A549 (cell line): ENCODE measurements at regions not wholly inside any gene's neighbourhood (a gene's known extent, or its start where the extent isn't known, plus 50 kb on each side); places are given as distances from the start of the nearest gene placed in this dataset.

Experiments
- ATAC-seq, 2 experiments: fragments of 200-7000 bp in 1 of 2; fragments of >200 bp in 1 of 2; cut with Nextera tagmentation in 1 of 2; cut with Tn5 transposase in 1 of 2; 3 replicates each; pipeline versions ENCODE4 v1.8.0 to v1.9.1; 2018 to 2020; ENCODE audit warnings: mild to moderate bottlenecking in 1 of 2, moderate library complexity in 1 of 2
- CTCF ChIA-PET: fragments of 300-600 bp; sonication (Branson Sonifier 250); formaldehyde crosslinking; extraction: SDS; loops from one replicate; lab custom pipeline; 2021; ENCODE audit warnings: antibody characterized with exemption, inconsistent platforms; lab: Yijun Ruan, JAX
- POLR2A ChIA-PET: fragments of 350-600 bp; formaldehyde crosslinking; extraction: SDS; loops from one replicate; lab custom pipeline; 2021; ENCODE audit warnings: antibody characterized with exemption, inconsistent platforms; lab: Yijun Ruan, JAX
- DNase-seq, 2 experiments: peaks; one replicate each; pipeline versions ENCODE4 v3.0.0 to v3.0.0-alpha.2; 2011 to 2016; ENCODE audit warnings: low read depth in 1 of 2, low spot score in 1 of 2
- FAIRE-seq: peaks from 2 replicates; lab custom pipeline; 2011; peaks lifted over from hg19 to GRCh38; lab: Jason Lieb, UNC
- H3K27ac ChIP-seq, 2 experiments: fragments of >200 bp; sonication (Bioruptor Twin); formaldehyde crosslinking; 3 replicates each; pipeline ENCODE4 v1.5.1; 2016 to 2017
- H3K4me1 ChIP-seq: fragments of >200 bp; sonication (Bioruptor Twin); formaldehyde crosslinking; 3 replicates; pipeline ENCODE4 v1.6.1; 2016
- H3K4me2 ChIP-seq: fragments of >200 bp; sonication (Bioruptor Twin); formaldehyde crosslinking; 3 replicates; pipeline ENCODE4 v1.6.1; 2016
- H3K4me3 ChIP-seq: fragments of >200 bp; sonication (Bioruptor Twin); formaldehyde crosslinking; 3 replicates; pipeline ENCODE4 v1.5.1; 2016
- H3K9me3 ChIP-seq: fragments of >200 bp; sonication (Bioruptor Twin); formaldehyde crosslinking; 3 replicates; pipeline ENCODE4 v1.6.1; 2016
- BHLHE40 ChIP-seq: IDR thresholded peaks from 2 replicates; pipeline ENCODE4 v1.6.1; 2012; ENCODE audit warnings: low read depth, low read length, inconsistent platforms
- CBX2 ChIP-seq: fragments of 200-600 bp; sonication (generic); IDR thresholded peaks from 2 replicates; pipeline ENCODE4 v1.6.1; 2016; ENCODE audit warnings: low read depth, mild to moderate bottlenecking, borderline replicate concordance
- CBX8 ChIP-seq: fragments of 200-600 bp; sonication (generic); IDR thresholded peaks from 2 replicates; pipeline ENCODE4 v1.6.1; 2016
- E2F6 ChIP-seq: IDR thresholded peaks from 2 replicates; pipeline ENCODE4 v1.6.1; 2012; ENCODE audit warnings: low read depth, borderline replicate concordance
- FOXS1 ChIP-seq: fragments of 250-450 bp; sonication (Bioruptor Pico); IDR thresholded peaks from 2 replicates; pipeline ENCODE4 v1.5.0; 2020; ENCODE audit warnings: mild to moderate bottlenecking, moderate library complexity
- GATA3 ChIP-seq: IDR thresholded peaks from 2 replicates; pipeline ENCODE4 v1.6.1; 2012; ENCODE audit warnings: borderline replicate concordance
- HES2 ChIP-seq: fragments of >200 bp; sonication (Bioruptor Twin); formaldehyde crosslinking; IDR thresholded peaks from 2 replicates; pipeline ENCODE4 v1.6.1; 2016
- HOXA7 ChIP-seq: fragments of 250-450 bp; sonication (Bioruptor Pico); IDR thresholded peaks from 2 replicates; pipeline ENCODE4 v1.5.0; 2020; ENCODE audit warnings: mild to moderate bottlenecking, moderate library complexity
- HOXB5 ChIP-seq: fragments of 250-450 bp; sonication (Bioruptor Pico); IDR thresholded peaks from 2 replicates; pipeline ENCODE4 v1.5.0; 2020; ENCODE audit warnings: mild to moderate bottlenecking, moderate library complexity
- JUN ChIP-seq, 2 experiments: fragments of >200 bp; sonication (Bioruptor Twin); formaldehyde crosslinking; IDR thresholded peaks; 2 replicates in 1 of 2; 3 replicates in 1 of 2; pipeline ENCODE4 v1.6.1; 2016 to 2017
- KDM1A ChIP-seq: fragments of 200-600 bp; sonication (generic); IDR thresholded peaks from 2 replicates; pipeline ENCODE4 v1.6.1; 2016; ENCODE audit warnings: low read depth, mild to moderate bottlenecking
- KDM5A ChIP-seq: fragments of 200-600 bp; sonication (generic); IDR thresholded peaks from 2 replicates; pipeline ENCODE4 v1.6.1; 2016; ENCODE audit warnings: antibody characterized with exemption, mild to moderate bottlenecking
- MAX ChIP-seq: IDR thresholded peaks from 2 replicates; pipeline ENCODE4 v1.6.1; 2012
- MAZ ChIP-seq: fragments of 150-350 bp; IDR thresholded peaks from 2 replicates; pipeline ENCODE4 v1.6.1; 2014; ENCODE audit warnings: antibody characterized with exemption, low read depth, low read length, borderline replicate concordance
- NPAS2 ChIP-seq: fragments of 250-450 bp; sonication (Bioruptor Pico); IDR thresholded peaks from 2 replicates; pipeline ENCODE4 v1.8.0; 2022; ENCODE audit warnings: mild to moderate bottlenecking, moderate library complexity, borderline replicate concordance
- NR3C1 ChIP-seq: fragments of >200 bp; sonication (Bioruptor Twin); formaldehyde crosslinking; IDR thresholded peaks from 3 replicates; pipeline ENCODE4 v1.6.1; 2017
- POLR2AphosphoS2 ChIP-seq: conservative IDR thresholded peaks from 2 replicates; pipeline ENCODE4 v1.6.1; 2012; ENCODE audit warnings: low read length, improper control_type of control experiment, inconsistent platforms
- RAD21 ChIP-seq, 2 experiments: fragments of >200 bp in 1 of 2; sonication (Bioruptor Twin) in 1 of 2; formaldehyde crosslinking in 1 of 2; IDR thresholded peaks in 1 of 2; conservative IDR thresholded peaks in 1 of 2; 2 replicates in 1 of 2; 3 replicates in 1 of 2; pipeline ENCODE4 v1.6.1; 2012 to 2018; ENCODE audit warnings: inconsistent platforms in 1 of 2
- RCOR1 ChIP-seq: fragments of 150-350 bp; IDR thresholded peaks from 2 replicates; pipeline ENCODE4 v1.6.1; 2014; ENCODE audit warnings: antibody characterized with exemption, low read length, low read depth
- REST ChIP-seq: fragments of 200-600 bp; sonication (generic); IDR thresholded peaks from 2 replicates; pipeline ENCODE4 v1.6.1; 2016; ENCODE audit warnings: antibody characterized with exemption, mild to moderate bottlenecking, moderate library complexity
- RNF2 ChIP-seq: fragments of 200-600 bp; sonication (generic); IDR thresholded peaks from 2 replicates; pipeline ENCODE4 v1.6.1; 2016; ENCODE audit warnings: low read depth, mild to moderate bottlenecking, antibody characterized with exemption, moderate library complexity, borderline replicate concordance
- SREBF2 ChIP-seq: fragments of 450-650 bp; IDR thresholded peaks from 2 replicates; pipeline ENCODE4 v1.6.1; 2014; ENCODE audit warnings: mild to moderate bottlenecking, moderate library complexity
- USF2 ChIP-seq: fragments of 450-650 bp; IDR thresholded peaks from 2 replicates; pipeline ENCODE4 v1.6.1; 2014; ENCODE audit warnings: antibody characterized with exemption
- ZNF302 ChIP-seq: fragments of 250-450 bp; sonication (Bioruptor Pico); IDR thresholded peaks from 2 replicates; pipeline ENCODE4 v1.9.0; 2021; ENCODE audit warnings: inconsistent platforms, mild to moderate bottlenecking, moderate library complexity
- WGBS: methylation state at CpG from one replicate; pipeline ENCODE4 v1.1.6; 2017; ENCODE audit errors: missing lambda C conversion rate; 5-methylcytosine and 5-hydroxymethylcytosine counted together

- TF ChIP-seq MAZ = no peak
Measured at GRCh38 chr6:102355578-102355977, 962.1 kb downstream of the GRIK2 start (continued).

GRCh38 chr6:102352552-102352951, 959.0 kb downstream of the GRIK2 start:
- ChIA-PET POLR2A (no interaction called here), CTCF (no interaction called here)
- Histone ChIP-seq H3K4me3 (no peak overlapping the region), H3K4me2 (no peak overlapping the region), H3K27ac (no peak overlapping the region), H3K4me1 (no peaks in the 10 kb centered on the region), H3K9me3 (no peaks in the 10 kb centered on the region)
- ATAC-seq = no peak
- no peak for FAIRE-seq
- TF ChIP-seq BHLHE40 (no peak), ZNF302 (CRISPR knock-in tag) (no peak), KDM1A (no peak), RNF2 (no peak), CBX2 (no peak), HOXB5 (CRISPR knock-in tag) (no peak), CBX8 (no peak), NR3C1 (no peak), KDM5A (no peak), RCOR1 (no peak), E2F6 (no peak)
- 25% methylated on average over 5 of the region's 5 CpGs for WGBS
- DNase-seq = no peak

GRCh38 chr6:102344769-102345168, 951.3 kb downstream of the GRIK2 start:
- POLR2A ChIA-PET = no interaction called here
- H3K27ac ChIP-seq = no peak overlapping the region
- no peaks in the 10 kb centered on the region for H3K9me3 ChIP-seq
- no peak overlapping the region for H3K4me2 ChIP-seq
- no peak for FAIRE-seq
- no peak overlapping the region for H3K4me3 ChIP-seq
- no peaks in the 10 kb centered on the region for H3K4me1 ChIP-seq
- TF ChIP-seq NPAS2 (CRISPR knock-in tag) = no peak
- no peak for TF ChIP-seq FOXS1 (CRISPR knock-in tag)
- no peak for TF ChIP-seq GATA3
- no peak for TF ChIP-seq SREBF2
- no peak for TF ChIP-seq HOXA7 (CRISPR knock-in tag)
- no peak for TF ChIP-seq REST
- TF ChIP-seq RNF2 = no peak
- TF ChIP-seq USF2 = 0 out of 2 replicates have a peak, but pooled peaks have one; percentile 5
- TF ChIP-seq, all 56 proteins: peak for 1
- no peak for DNase-seq
- CTCF ChIA-PET = no interaction called here
- no peak for ATAC-seq
- 14% methylated on average over 2 of the region's 2 CpGs for WGBS

- no peaks in the 10 kb centered on the region for H3K4me1 ChIP-seq
- ATAC-seq (no peak), DNase-seq (no peak), FAIRE-seq (no peak)
- no peak overlapping the region for H3K4me2 ChIP-seq
- TF ChIP-seq POLR2AphosphoS2 = no peak
- no peak for TF ChIP-seq CBX2
- TF ChIP-seq HES2 = no peak
- no peak for TF ChIP-seq NPAS2 (CRISPR knock-in tag)
- TF ChIP-seq HOXB5 (CRISPR knock-in tag) = no peak
- TF ChIP-seq MAX = no peak
- TF ChIP-seq RAD21 (conservative IDR thresholded peaks at IDR 0.05 in 1 of 2, IDR thresholded peaks at IDR 0.05 in 1 of 2) = no peak
- no peak for TF ChIP-seq JUN (IDR thresholded peaks at IDR 0.05)
- TF ChIP-seq SREBF2 = no peak
- ChIA-PET CTCF (no interaction called here), POLR2A (no interaction called here)
- H3K9me3 ChIP-seq = no peaks in the 10 kb centered on the region
- no peak overlapping the region for H3K27ac ChIP-seq
- 23% methylated on average over 4 of the region's 4 CpGs for WGBS
- no peak overlapping the region for H3K4me3 ChIP-seq
Measured at GRCh38 chr6:102340311-102340710, 946.8 kb downstream of the GRIK2 start.
